Non-pigmented ciliary epithelial cell (primary cell): ENCODE measurements at regions not wholly inside any gene's neighbourhood (a gene's known extent, or its start where the extent isn't known, plus 50 kb on each side); places are given as distances from the start of the nearest gene placed in this dataset.

Experiments used
- DNase-seq: peaks from one replicate; pipeline ENCODE4 v3.0.0-alpha.2; 2010; ENCODE audit warnings: low read depth

DNA sequence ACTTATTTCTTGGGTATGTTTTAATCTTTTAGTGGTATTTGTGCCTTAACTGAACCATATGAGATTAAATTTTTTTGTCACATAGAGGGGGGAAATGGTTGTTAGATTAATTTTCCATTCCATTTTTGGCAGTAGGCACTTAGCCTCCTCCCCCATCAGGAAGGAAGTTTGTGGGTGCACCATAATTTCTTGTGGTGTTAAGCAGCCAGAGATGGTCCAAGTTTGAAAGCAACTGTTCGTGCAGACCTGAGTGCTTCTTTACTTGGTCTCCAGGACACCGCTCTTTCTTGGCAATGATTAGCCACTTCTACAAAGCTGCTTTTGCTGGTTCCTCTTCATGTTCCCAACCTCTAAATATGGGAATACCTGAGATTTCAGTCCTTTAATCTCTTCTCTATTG, 92.7 kb upstream of the RPL34 start:
- no peak for DNase-seq

DNA sequence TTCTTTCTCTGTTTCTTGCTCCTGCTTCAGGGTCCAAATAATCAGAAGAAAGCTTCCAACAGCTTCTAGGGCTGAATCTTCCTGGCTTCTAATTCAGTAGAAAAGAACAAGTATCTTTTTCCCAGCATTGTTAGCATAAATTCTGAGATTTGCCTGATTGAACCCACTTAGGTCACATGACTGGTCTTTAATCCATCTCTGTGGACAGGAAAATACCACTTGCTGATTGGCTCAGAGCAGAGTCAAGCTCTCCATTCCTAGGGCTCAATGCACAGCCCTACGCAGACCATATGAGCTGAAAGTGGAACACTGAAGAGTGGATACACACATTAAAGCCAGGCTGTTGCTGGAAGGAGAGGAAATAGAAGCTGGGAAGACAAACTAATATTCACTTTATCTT, 99.6 kb upstream of the RPL34 start:
- no peak for DNase-seq

DNA sequence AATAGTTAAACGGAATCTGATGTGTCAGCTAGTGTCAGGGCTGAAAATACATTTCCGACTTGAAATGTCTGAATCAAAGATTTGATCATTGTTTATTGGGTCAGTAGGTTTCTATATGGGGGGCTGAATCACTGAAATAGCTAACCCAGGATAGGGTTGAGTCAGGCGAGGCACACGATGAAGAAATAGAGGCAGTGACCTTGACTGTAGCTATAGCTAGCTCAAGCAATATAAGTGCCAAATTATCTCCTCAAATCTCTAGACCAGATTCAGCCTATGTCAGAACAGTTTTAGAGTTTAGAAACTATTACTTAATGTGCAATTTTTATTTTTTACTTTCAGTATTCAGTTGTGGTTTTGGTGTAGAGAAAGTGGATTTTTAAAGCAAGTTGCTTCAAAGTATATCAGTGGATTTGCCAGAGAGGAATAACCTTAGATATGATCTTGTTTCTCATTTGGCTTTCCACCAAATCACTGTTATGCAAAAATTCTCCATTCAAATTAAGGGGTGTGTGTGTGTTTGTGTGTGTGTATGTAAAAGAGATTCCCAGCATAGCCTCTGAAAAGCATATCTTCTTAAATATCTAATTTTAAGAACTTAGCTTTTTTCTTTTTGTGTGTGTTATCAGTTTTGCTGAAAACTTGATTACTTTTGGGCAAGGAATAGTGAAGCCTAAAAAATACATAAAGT, 100.3 kb upstream of the RPL34 start:
- no peak for DNase-seq

DNA sequence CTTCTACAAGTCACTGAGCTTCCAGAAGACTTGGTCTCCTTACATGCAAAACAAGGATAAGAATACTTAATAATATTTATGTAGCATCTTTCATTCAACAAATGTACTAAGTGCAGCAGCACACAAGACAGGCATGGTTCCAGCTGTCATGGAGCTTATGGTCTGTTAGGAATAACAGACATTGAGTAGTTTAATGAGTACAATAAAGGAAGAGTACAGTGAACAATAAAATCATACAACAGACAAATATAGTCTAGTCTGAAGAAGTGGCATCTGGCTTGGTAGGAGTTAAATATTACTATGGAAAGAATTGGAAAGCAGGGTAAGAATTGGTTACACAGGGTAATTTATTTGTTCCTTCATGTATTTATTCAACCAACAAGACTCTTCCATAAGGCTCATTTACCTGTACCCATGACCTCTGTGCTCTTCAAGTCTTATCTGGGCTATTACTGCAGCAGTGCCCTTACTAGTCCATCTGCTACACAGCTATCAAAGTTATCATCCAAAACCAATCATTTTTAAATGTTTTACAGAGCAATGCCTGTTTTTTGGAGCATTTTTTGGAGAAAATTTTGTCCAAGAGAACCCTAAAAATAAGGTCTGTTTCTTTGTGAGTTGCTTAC, 101.1 kb upstream of the RPL34 start:
- DNase-seq = no peak

DNA sequence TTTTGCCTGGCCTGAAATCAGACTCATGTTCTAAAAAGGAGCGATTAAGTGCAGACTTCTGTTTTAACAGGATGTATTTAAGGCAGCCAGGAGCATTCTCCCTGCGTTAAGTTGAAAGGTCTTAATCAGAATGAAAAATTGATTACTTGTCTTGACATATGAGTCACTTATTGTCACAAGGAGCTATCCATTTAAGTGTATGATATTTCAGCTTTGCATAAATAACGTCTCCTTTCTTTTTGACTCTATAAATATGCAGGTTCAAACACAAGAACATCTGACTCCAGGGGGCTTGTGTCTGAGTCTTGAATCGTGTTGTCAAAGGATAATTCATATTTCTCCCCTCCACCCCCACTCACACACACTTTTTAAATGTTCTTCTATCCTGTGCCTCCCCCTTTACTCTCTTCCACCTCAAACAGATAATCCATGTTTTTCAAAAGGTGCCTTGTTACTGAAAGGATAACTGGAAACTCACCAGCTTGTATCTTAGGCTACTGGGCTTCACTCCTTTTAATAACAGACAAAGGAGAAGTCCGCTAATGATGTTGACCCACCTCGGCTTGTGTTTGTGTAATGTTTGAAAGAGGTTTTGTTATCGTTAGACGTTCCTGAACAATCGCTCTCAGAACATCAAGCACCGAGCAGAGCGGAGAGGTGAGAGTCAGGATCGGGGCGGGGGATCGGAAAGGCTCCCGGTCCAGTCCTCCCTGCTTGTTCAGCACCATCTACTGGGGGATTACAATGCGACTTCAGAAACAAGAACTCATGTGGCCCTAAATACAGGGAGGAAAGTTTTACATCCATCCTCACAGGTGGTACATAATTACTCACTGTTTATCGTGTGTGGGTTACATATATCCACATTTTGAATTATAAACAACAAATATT, 107.5 kb upstream of the RPL34 start:
- peak; percentile 42 for DNase-seq

DNA sequence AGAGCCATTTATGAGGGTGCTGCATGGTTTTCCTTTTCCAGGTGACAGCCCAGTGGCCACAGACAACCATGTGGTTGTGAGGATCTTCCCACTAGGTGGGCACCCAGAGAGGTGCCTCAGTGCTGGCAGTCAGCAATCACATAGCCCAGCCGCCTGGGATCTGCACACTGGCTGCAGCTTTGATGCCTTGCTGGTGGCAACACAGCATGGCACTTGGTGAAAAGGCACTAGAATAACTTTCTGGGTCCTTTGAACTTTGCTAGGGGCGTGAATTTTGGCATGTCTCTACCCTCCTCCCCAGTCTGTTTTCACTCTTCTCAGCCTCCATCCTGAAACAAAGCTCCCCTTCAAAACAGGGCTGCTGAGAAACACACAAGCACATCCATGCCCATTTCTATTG, 108.8 kb upstream of the RPL34 start:
- DNase-seq = no peak

DNA sequence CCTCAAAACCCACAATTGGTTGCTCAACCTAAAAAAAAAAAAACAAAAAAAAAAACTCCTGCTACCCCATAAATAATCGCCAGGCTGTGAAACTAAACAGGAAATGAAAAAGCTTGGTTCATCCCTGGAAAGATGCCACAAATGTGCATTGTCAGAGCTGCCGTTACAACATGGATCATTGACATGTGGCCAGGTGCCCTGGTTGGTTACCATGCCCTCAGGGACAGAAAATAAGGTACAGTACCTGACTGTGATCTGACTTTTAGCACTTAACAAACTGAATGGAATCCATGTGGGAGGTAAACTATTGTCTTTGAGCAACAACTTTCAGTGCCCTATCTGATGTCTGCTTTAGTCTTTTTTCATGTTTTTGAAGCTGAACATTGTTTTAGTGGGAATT, 118.0 kb upstream of the RPL34 start:
- DNase-seq = no peak

DNA sequence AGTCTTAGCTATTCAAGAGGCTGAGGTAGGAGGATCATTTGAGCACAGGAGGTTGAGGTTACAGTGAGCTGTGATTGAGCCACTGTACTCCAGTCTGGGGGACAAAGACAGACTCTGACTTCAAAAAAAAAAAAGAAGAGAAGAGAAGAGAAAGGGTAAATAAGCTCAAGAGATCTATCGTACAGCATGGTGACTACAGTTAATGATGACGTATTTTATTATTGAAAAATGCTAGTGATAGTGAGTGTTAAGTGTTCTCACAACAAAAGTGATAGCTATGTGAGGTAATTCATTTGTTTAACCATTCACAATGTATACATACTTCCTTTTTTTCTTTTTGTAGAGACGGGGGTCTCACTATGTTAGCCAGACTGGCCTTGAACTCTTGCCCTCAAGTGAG, 121.5 kb upstream of the RPL34 start:
- DNase-seq = no peak

DNA sequence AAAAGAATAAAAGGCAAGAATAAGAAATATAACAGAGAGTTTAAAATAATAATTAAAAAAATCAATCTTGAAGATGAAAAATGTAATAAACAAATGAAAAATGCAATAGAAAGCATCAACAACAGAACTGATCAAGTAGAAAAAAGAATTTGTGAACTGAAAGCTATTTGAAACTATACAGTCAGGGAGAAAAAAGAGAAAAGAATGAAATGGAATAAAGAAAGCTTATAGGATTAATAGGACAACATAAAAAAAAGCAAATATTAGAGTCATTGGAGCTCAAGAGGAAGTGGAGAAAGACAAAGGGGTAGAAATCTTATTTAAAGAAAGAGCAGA, 126.8 kb upstream of the RPL34 start:
- no peak for DNase-seq

DNA sequence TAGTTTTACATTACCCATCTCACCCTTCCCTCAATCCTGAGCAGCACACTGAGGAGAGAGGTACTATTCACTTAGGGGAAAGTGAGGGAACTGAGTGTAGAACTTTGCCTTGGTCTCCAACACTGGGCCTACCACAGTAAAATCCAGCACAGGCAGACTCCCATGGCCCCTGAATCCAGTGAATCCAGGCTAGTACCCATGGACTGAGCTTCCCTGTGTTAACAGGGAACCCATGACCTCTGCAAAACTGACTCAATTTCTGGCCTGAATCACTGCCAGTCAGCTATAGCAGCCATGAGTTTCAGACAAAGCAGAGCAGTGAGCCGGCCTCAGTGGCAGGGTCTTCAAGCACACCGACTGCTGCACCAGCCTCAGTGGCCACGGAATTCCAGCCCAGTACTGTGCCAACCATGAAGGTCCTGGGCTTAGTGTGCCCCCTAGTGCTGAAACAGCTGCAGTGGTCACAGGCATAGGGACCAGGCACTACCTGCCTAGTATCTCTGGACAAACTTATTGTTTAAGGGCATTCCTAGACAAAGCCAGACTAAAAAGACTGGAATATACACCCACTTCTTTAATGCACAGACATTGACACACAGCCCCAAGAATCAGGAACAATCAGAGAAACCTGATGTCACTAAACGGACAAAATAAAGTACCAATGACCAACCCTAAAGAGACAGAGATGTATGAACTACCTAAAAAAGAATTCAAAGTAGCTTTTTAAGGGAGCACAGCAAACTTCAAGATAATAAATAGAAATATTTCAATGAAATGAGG, 127.4 kb upstream of the RPL34 start:
- peak; percentile 1 for DNase-seq

DNA sequence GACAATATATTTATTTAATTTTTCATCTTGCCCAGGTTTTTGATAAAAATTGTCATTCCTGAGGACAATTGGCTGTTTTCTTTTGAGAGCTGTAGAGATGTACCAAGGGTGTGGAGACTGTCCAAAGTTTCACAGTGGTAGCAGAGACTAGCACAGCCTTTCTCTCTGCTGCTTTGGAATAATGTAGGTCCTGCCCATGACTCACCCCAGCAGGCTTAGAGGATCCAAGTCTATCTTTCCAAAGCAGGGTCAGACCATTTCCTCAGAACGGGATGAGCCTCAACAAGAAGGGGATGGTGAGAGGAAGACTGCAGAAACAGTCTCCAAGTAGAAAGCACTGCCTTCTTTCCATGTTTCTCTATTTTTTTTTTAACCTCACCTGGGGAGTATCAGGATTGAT, 131.5 kb upstream of the RPL34 start:
- DNase-seq = no peak

DNA sequence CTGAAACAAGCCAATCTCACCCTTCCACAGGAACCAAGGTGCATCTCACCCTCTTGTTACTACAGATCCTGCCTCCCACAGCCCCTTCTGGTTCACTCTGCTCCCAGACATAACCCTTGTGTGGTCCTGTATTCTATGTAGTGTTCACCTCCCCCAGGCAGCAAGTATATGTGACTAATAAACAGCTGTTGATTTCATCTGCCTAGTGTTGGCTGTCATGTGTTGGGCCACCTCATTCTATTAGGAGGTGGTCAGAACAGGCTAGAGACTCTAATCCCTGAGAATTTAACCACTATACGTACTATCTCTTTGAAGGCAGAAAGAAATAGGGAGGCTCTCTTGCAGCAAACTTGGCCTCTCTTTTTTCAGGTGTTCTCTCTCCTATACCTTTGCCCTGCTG, 134.3 kb upstream of the RPL34 start:
- no peak for DNase-seq

DNA sequence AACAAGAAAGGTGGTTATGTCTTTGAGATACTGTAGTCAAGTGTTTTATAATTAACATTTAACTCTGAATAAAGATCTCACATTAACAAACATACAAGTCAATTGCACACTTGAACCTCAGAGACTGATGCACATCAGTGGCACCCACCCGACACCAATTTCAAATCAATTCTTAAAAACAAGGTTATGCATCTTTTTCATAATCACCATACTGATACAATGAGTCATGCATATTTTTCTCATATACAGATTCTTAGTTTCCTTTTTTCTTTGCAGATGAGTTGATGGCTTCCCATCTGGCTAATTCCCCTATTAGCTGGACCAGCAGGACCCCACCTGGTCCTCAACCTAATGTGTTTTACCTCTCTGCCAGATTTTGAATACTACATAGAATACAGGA, 136.2 kb upstream of the RPL34 start:
- no peak for DNase-seq

DNA sequence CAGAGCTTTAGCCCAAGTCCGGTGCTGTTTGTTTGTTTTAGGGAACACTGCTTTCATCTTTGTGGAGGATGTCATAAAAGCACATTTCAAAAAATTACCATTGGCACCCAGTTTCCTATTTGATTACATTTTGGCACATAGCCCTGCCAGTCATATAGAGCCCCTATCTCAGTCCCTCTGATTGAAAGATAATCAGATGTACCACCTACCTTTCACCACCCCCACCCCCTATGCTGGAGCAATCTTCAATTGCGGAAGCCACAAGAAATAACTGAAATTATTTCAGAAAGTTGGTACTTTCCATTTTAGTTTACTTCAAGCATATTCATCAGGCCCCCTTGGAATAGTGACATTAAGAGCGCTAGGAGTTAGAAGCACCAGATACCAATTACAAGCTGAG, 136.7 kb upstream of the RPL34 start:
- no peak for DNase-seq

DNA sequence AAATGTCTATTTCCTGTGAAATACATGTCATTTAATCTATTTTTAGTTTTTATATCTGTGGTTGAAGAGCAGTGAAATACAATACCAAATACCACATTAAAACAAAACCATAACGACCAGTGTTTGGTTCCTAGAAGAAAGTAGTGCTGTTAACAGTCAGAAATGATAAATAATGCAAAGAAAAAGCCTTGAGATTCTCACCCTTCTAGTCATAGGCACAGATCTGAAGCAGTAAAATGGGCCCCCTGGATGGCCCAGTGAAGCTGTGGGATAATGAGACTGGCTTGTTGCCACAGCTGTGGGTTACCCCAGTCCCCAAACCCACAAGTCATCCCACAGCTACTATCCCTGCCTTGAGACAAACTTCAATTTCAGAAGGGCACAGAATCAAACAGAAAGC, 137.3 kb upstream of the RPL34 start:
- DNase-seq = no peak

DNA sequence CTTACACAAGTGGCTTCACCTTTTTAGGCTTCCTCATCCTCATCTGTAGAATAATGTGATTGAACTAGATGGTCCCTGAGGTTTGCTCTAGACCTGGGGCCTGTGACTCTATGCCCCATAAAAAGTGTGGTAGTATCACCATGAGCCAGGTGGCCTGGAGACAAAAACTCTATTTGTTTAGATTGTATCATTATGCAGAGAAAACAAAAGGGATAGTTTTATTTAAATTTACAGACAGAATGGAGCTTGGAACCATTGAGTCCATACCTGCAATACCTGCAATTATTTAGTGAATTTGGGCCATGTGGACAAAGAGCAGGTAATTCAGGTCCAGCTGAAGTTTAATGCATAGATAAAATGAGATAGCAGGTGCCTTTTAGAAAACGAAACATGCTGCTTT, 139.5 kb upstream of the RPL34 start:
- DNase-seq = no peak

DNA sequence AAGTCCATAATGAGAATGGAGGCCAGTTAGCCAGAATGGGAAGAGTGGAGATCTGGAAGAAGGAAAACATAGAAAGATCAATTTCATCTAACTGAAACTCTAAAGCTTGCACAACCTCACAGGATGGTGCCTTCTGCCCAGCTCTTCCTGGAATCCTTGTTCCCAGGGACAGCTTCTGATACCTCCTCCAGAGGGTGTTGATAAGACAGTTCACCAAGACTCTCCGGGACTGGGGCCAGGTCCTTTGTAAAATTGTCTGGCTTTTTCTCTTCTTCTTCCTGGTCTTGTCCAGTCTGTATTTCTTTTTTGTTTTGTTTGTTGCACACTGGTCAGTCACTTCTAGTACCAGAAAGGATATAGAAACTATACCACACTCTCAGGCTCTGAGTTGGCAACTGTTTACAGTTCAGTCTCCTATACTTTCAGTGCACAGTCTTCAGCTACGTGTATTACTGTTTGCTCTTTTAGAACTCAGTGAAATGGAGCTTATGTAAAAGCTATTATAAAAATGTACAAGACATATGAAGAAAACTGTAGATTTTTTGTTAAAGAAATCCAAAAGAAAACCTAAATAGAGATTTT, 142.8 kb upstream of the RPL34 start:
- no peak for DNase-seq

DNA sequence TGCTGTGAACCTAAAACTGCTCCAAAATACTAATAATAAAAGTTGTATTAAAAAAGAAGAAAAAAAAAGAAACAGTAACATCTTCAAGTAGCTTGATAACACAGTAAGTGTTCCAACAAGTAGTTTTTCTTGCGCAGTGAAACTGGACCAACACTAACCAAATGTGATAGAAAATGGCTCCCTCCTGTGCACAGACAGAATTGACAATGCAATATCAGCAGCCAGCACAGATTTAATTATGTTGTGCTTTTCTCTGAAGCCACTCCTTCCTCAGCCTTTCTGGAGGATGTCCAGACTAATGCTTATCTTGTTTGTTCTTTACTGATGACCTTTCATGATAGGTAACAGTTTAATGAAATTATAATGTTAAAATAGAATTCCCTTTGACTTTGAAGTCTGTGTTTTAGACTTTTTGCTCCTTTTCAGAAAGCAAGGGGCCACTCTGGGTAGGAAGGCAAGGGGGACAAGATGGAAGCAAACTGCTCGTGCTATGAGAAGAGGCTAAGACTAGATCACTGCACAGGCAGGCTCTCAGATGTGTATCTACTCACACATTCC, 147.1 kb upstream of the RPL34 start:
- no peak for DNase-seq

DNA sequence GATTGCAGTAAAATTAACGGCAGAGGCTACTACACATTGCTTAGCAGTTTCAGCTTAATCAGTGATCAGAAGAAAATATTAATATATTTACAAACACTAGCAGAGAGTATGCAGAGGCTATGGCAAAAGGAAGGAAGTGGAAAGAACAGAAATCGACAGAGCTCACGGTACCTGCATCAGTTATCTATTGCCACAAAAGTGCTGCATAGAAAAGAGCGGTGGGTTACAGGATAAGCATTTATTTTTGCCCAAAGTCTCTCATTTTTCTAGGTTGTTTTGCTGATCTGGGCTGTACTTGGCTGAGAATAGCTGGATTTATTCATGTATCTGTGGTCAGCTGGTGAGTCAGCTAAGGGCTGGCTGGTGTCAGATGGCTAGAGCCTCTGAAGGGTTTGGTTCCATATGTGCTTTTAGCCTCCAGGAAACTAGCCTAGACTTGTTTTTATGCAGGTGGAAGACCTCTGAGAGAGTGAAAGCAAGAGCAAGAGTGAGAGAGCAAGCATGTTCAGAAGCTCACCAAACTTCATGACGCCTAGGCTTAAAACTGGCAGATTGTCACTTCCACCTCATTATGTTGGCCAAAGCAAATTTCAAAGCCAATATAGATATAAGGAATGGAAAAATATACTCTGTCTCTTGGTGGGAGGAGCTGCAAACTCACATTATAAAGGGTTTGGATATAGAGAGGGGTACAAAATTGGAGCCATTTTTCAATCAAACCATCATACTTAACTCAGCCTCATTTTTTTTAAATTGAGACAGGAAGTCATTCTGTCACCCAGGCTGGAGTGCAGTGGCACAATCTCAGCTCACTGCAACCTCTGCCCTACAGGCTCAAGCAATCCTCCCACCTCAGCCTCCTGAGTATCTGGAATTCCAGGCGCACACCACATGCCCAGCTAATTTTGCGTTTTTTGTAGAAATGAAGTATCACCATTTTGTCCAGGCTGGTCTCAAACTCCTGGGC, 153.2 kb upstream of the RPL34 start:
- peak; percentile 89 for DNase-seq

DNA sequence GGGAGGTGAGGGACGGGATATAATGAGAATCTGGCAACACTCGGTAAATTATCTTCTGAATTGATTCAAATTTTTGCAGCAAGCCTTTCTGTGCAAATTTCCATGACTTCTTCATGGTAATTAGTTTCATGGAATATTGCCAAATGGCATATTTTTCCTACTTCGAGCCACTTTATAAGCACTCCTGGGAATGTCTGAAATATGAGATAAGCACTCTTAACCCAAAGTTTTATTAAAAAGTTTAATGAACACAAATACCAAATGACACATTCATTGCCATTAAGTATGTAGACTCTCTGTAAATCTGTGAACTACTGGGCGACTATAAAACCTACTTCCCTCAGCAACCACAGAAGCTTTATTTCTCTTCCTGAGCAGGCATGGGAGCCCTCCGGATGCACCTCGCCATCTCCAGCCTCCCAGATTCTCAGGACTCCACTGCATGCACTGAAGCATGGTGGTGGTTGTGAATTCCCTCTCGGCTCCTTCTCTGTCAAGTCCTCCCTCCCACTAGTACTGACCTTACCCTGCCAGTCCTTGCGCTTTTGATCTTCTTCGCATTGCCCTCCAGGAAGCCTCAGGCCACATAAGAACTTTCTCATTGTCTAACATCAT, 154.4 kb upstream of the RPL34 start:
- no peak for DNase-seq
